ENCODE measurements at regions not wholly inside any gene's neighbourhood (a gene's known extent, or its start where the extent isn't known, plus 50 kb on each side); places are given as distances from the start of the nearest gene placed in this dataset.
"Not testable (repeated sequence)": the region's sequence is repeated elsewhere in the genome, so short reads cannot be mapped to it uniquely, and the experiment has no call there.

DNA sequence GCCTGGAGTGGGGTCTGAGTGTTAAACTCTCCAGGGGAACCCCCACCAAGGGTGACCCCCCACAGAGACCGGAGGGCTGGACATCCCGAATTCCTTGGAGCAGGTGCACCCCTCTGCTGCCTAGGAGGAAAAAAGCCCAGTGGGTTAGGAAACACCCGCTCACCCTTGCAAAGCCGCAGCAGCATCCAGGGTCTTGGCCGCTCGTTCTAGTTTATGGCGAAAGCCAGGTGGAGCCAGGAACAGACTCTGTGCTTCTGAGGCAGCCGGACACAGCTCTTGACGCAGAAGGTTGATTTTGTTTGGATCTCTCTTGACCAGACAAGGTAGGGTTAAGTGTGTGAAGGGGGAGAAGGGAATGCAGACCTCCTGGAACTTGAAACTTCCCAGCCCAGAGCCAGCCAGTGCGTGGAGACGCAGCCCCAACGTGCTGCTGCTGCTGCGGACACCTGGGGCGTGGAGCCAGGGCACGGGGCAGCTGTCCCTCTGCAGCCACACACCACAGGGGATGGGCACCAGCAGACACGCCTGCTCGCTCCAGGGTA, 154.5 kb downstream of the LAT start:
- Histone ChIP-seq H3K4me2 (ENCODE audit: control insufficient read depth, insufficient read depth) (no peak overlapping the region), H3K27ac (ENCODE audit: control insufficient read depth, insufficient read depth) (no peak overlapping the region), H3K9me3 (replicated peaks; ENCODE audit: control insufficient read depth, insufficient read depth, low read length) (no peaks in the 10 kb centered on the region; the same call in 2 of the 3 replicates), H3K27me3 (replicated peaks in 1 of 2; ENCODE audit: control insufficient read depth in 2 of 2, insufficient read depth in 2 of 2, low read length in 1 of 2) (no peaks in the 10 kb centered on the region), H3K36me3 (ENCODE audit: control insufficient read depth in 2 of 2, insufficient read depth in 2 of 2, low read length in 1 of 2) (no peaks in the 10 kb centered on the region), H3K4me1 (ENCODE audit: control insufficient read depth, insufficient read depth, low read length) (no peaks in the 10 kb centered on the region), H3K9ac (ENCODE audit: control insufficient read depth, insufficient read depth, low read length) (no peak overlapping the region), H2AFZ (ENCODE audit: control insufficient read depth, low read depth, low read length) (no peak overlapping the region), H3K4me3 (no peak overlapping the region), H3K79me2 (ENCODE audit: control insufficient read depth, insufficient read depth, low read length) (no peaks in the 10 kb centered on the region), H4K20me1 (ENCODE audit: control insufficient read depth, insufficient read depth) (no peaks in the 10 kb centered on the region)
- ChIA-PET CTCF (no interaction called here), RAD21 (ENCODE audit: unreplicated experiment) (no interaction called here), POLR2A (no interaction called here), SMC1A (ENCODE audit: uncharacterized antibody, unreplicated experiment) (no interaction called here)
- no peak for FAIRE-seq
- intact Hi-C loops (cut with micrococcal nuclease; ENCODE audit: unreplicated experiment) (no loop called here), in situ Hi-C loops (cut with MboI) (no loop called here)
- no TSS peak for BruUV-seq (replicated peaks)
- TF ChIP-seq EED (IDR thresholded peaks at IDR 0.05; ENCODE audit: low read depth) (no peak), ETV6 (conservative IDR thresholded peaks at IDR 0.05 in 1 of 2, IDR thresholded peaks at IDR 0.05 in 1 of 2; ENCODE audit: borderline replicate concordance in 1 of 2, low read depth in 1 of 2) (no peak), POU2F2 (IDR thresholded peaks at IDR 0.05; ENCODE audit: borderline replicate concordance, low read depth, low read length) (no peak)
- ATAC-seq = no peak
- DNase-seq (ENCODE audit: low read depth, low spot score) = no peak
- 88% methylated on average over 13 of the region's 17 CpGs for WGBS (ENCODE audit: insufficient coverage, insufficient replicate concordance, low lambda C conversion rate, missing lambda C conversion rate)

DNA sequence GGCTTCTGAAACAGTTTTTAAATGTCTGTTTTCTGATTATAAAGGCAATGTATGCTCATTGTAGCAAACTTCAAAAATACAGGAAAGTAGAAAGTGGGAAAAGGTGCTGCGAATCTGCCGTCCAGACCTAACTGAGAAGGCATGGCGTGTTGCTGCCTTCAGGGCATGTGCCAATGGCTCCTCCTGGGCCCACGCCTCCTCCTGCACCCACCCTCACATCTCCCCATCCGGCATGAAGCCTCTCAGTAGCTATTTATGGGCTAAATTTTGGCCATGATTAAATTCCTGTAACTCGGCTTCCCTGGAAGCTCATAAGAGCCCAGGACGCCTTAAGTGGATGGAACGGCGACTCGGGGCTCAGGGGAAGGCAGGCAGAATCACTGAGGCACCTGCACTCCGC, 153.8 kb downstream of the LAT start:
- in situ Hi-C loops (cut with MboI); H3K4me1 ChIP-seq (ENCODE audit: control insufficient read depth, insufficient read depth, low read length); SMC1A ChIA-PET (ENCODE audit: uncharacterized antibody, unreplicated experiment); ATAC-seq; H3K9ac ChIP-seq (ENCODE audit: control insufficient read depth, insufficient read depth, low read length); POLR2A ChIA-PET; H2AFZ ChIP-seq (ENCODE audit: control insufficient read depth, low read depth, low read length); H3K27ac ChIP-seq (ENCODE audit: control insufficient read depth, insufficient read depth); H3K4me3 ChIP-seq; H3K79me2 ChIP-seq (ENCODE audit: control insufficient read depth, insufficient read depth, low read length); H3K36me3 ChIP-seq (ENCODE audit: control insufficient read depth in 2 of 2, insufficient read depth in 2 of 2, low read length in 1 of 2); H3K9me3 ChIP-seq (replicated peaks; ENCODE audit: control insufficient read depth, insufficient read depth, low read length); FAIRE-seq; RAD21 ChIA-PET (ENCODE audit: unreplicated experiment); BruUV-seq (replicated peaks); intact Hi-C loops (cut with micrococcal nuclease; ENCODE audit: unreplicated experiment); CTCF ChIA-PET; H4K20me1 ChIP-seq (ENCODE audit: control insufficient read depth, insufficient read depth); H3K4me2 ChIP-seq (ENCODE audit: control insufficient read depth, insufficient read depth); DNase-seq (ENCODE audit: low read depth, low spot score); H3K27me3 ChIP-seq (replicated peaks in 1 of 2; ENCODE audit: control insufficient read depth in 2 of 2, insufficient read depth in 2 of 2, low read length in 1 of 2): not testable (repeated sequence)
- 81% methylated on average over 11 of the region's 11 CpGs for WGBS (ENCODE audit: insufficient coverage, insufficient replicate concordance, low lambda C conversion rate, missing lambda C conversion rate)

- SMC1A ChIA-PET (ENCODE audit: uncharacterized antibody, unreplicated experiment); intact Hi-C loops (cut with micrococcal nuclease; ENCODE audit: unreplicated experiment); RAD21 ChIA-PET (ENCODE audit: unreplicated experiment); ATAC-seq; H4K20me1 ChIP-seq (ENCODE audit: control insufficient read depth, insufficient read depth); in situ Hi-C loops (cut with MboI); H3K27ac ChIP-seq (ENCODE audit: control insufficient read depth, insufficient read depth); DNase-seq (ENCODE audit: low read depth, low spot score); H3K9ac ChIP-seq (ENCODE audit: control insufficient read depth, insufficient read depth, low read length); H3K36me3 ChIP-seq (ENCODE audit: control insufficient read depth in 2 of 2, insufficient read depth in 2 of 2, low read length in 1 of 2); H3K4me2 ChIP-seq (ENCODE audit: control insufficient read depth, insufficient read depth); POLR2A ChIA-PET; H2AFZ ChIP-seq (ENCODE audit: control insufficient read depth, low read depth, low read length); H3K4me3 ChIP-seq; BruUV-seq (replicated peaks); H3K9me3 ChIP-seq (replicated peaks; ENCODE audit: control insufficient read depth, insufficient read depth, low read length); H3K27me3 ChIP-seq (replicated peaks in 1 of 2; ENCODE audit: control insufficient read depth in 2 of 2, insufficient read depth in 2 of 2, low read length in 1 of 2); H3K4me1 ChIP-seq (ENCODE audit: control insufficient read depth, insufficient read depth, low read length); H3K79me2 ChIP-seq (ENCODE audit: control insufficient read depth, insufficient read depth, low read length); CTCF ChIA-PET; FAIRE-seq: not testable (repeated sequence)
- 73% methylated on average over 26 of the region's 26 CpGs for WGBS (ENCODE audit: insufficient coverage, insufficient replicate concordance, low lambda C conversion rate, missing lambda C conversion rate)
These were observed 153.2 kb downstream of the LAT start for GRCh38 chr16:29137894-29138662.

GRCh38 chr16:29137461-29137860, 152.6 kb downstream of the LAT start:
- H3K4me2 ChIP-seq (ENCODE audit: control insufficient read depth, insufficient read depth); SMC1A ChIA-PET (ENCODE audit: uncharacterized antibody, unreplicated experiment); BruUV-seq (replicated peaks); ATAC-seq; H3K9me3 ChIP-seq (replicated peaks; ENCODE audit: control insufficient read depth, insufficient read depth, low read length); H4K20me1 ChIP-seq (ENCODE audit: control insufficient read depth, insufficient read depth); H3K36me3 ChIP-seq (ENCODE audit: control insufficient read depth in 2 of 2, insufficient read depth in 2 of 2, low read length in 1 of 2); H3K4me1 ChIP-seq (ENCODE audit: control insufficient read depth, insufficient read depth, low read length); in situ Hi-C loops (cut with MboI); H2AFZ ChIP-seq (ENCODE audit: control insufficient read depth, low read depth, low read length); H3K27me3 ChIP-seq (replicated peaks in 1 of 2; ENCODE audit: control insufficient read depth in 2 of 2, insufficient read depth in 2 of 2, low read length in 1 of 2); H3K27ac ChIP-seq (ENCODE audit: control insufficient read depth, insufficient read depth); DNase-seq (ENCODE audit: low read depth, low spot score); FAIRE-seq; H3K79me2 ChIP-seq (ENCODE audit: control insufficient read depth, insufficient read depth, low read length); CTCF ChIA-PET; RAD21 ChIA-PET (ENCODE audit: unreplicated experiment); H3K9ac ChIP-seq (ENCODE audit: control insufficient read depth, insufficient read depth, low read length); intact Hi-C loops (cut with micrococcal nuclease; ENCODE audit: unreplicated experiment); H3K4me3 ChIP-seq; POLR2A ChIA-PET: not testable (repeated sequence)
- 74% methylated on average over 7 of the region's 7 CpGs for WGBS (ENCODE audit: insufficient coverage, insufficient replicate concordance, low lambda C conversion rate, missing lambda C conversion rate)

Measured in GM12878 (cell line).